ENCODE measurements at regions not wholly inside any gene's neighbourhood (a gene's known extent, or its start where the extent isn't known, plus 50 kb on each side); places are given as distances from the start of the nearest gene placed in this dataset.

DNA sequence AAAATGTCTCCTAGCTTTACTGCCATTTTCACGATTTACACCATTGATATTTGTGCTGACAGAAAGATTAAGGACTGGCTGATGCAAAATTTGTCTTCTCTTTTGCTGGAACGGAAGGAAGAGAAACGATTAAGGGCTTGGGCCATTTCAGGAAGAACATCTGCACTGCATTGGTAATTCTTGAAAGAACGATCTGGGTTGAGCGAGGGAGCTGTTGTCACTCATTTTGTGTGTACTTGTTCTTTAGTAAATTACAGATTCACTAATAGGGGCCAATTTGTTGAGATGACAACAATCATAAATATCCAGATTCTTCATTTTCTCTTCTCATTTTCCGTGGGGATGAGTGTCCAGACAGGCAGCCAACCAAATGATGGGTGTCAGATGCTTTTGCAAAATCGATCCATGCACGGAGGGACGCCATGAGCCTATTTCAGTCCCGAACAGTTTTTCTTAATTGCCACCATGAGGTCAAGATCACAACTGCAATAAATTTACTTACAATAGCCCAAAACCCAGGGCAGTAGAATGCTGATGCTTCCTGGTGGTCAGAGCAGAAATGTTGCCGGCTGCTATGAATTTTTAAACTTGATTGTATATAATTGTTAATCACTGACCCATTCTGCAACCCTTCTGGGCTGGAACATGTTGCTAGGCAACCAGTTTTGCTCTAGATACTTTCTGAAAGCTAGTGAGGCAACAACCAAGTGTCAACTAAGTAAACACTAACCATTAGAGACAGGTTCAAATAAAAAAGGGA is 132.4 kb upstream of the TIAM1 start:
- Histone ChIP-seq H3K9me3 (ENCODE audit: control insufficient read depth in 1 of 2, low read length in 2 of 2) (peaks cover 5 to 7% of the 10 kb centered on the region in 2 donors), H3K27me3 (ENCODE audit: control insufficient read depth in 1 of 2, insufficient read depth in 2 of 2, low read length in 2 of 2) (no peaks in the 10 kb centered on the region), H3K36me3 (ENCODE audit: control insufficient read depth in 1 of 2, insufficient read depth in 2 of 2, low read length in 2 of 2) (no peaks in the 10 kb centered on the region), H3K4me1 (ENCODE audit: control insufficient read depth in 1 of 2, insufficient read depth in 2 of 2, low read length in 2 of 2) (no peaks in the 10 kb centered on the region), H3K27ac (ENCODE audit: low read depth, low read length) (no peak overlapping the region), H3K9ac (ENCODE audit: low read depth in 1 of 2, low read length in 2 of 2) (no peak overlapping the region), H3K4me3 (ENCODE audit: low read depth in 1 of 2, low read length in 2 of 2) (no peak overlapping the region)

DNA sequence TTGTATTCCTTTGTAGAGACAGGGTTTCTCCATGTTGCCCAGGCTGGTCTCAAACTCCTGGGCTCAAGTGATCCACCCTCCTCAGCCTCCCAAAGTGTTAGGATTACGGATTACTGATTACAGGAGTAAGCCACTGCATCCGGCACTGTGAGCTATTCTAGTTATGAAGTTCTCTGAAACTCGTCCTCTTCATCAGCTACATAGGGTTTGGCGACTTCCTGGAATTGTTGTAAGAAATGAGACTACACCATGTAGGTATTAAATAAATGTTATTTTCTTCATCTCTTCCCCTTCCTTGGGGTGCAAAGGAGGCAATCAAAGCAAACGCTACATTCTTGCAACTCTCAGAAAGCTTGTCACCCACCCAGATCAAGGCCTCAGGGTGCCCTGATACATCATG is 131.2 kb upstream of the TIAM1 start:
- H3K9me3 ChIP-seq (ENCODE audit: control insufficient read depth in 1 of 2, low read length in 2 of 2): no peaks in the 10 kb centered on the region
- no peak overlapping the region for H3K27ac ChIP-seq (ENCODE audit: low read depth, low read length)
- no peak overlapping the region for H3K4me3 ChIP-seq (ENCODE audit: low read depth in 1 of 2, low read length in 2 of 2)
- H3K4me1 ChIP-seq (ENCODE audit: control insufficient read depth in 1 of 2, insufficient read depth in 2 of 2, low read length in 2 of 2): no peaks in the 10 kb centered on the region
- H3K36me3 ChIP-seq (ENCODE audit: control insufficient read depth in 1 of 2, insufficient read depth in 2 of 2, low read length in 2 of 2): no peaks in the 10 kb centered on the region
- no peak overlapping the region for H3K9ac ChIP-seq (ENCODE audit: low read depth in 1 of 2, low read length in 2 of 2)
- H3K27me3 ChIP-seq (ENCODE audit: control insufficient read depth in 1 of 2, insufficient read depth in 2 of 2, low read length in 2 of 2): no peaks in the 10 kb centered on the region

DNA sequence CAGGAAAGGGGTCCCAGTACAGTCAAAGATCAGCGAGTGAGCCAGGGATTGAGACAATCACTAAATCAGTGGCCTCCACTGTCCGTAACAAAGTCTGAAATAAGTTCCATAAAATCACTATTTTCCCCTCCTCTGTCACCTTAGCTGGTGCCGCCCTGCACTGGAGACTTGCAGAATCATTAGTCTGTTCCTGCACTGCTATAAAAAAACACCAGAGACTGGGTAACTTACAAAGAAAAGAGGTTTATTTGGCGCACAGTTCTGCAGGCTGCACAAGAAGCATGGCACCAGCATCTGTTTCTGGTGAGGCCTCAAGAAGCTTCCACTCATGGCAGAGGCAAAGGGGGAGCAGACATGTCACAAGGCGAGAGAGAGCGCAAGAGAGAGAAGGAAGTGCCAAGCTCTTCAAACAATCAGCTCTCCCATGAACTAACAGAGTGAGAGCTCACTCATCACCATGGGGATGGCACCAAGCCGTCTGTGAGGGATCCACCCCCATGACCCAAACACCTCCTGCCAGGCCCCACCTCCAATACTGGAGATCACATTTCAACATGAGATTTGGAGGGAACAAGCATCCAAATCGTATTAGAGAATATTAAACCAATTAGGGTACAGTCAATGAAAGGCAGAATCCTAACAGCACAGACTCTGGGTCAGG is 129.8 kb upstream of the TIAM1 start:
- Histone ChIP-seq H3K36me3 (ENCODE audit: control insufficient read depth in 1 of 2, insufficient read depth in 2 of 2, low read length in 2 of 2) (no peaks in the 10 kb centered on the region), H3K9me3 (ENCODE audit: control insufficient read depth in 1 of 2, low read length in 2 of 2) (no peaks in the 10 kb centered on the region), H3K9ac (ENCODE audit: low read depth in 1 of 2, low read length in 2 of 2) (no peak overlapping the region), H3K27me3 (ENCODE audit: control insufficient read depth in 1 of 2, insufficient read depth in 2 of 2, low read length in 2 of 2) (no peaks in the 10 kb centered on the region), H3K27ac (ENCODE audit: low read depth, low read length) (no peak overlapping the region), H3K4me1 (ENCODE audit: control insufficient read depth in 1 of 2, insufficient read depth in 2 of 2, low read length in 2 of 2) (no peaks in the 10 kb centered on the region), H3K4me3 (ENCODE audit: low read depth in 1 of 2, low read length in 2 of 2) (no peak overlapping the region)

DNA sequence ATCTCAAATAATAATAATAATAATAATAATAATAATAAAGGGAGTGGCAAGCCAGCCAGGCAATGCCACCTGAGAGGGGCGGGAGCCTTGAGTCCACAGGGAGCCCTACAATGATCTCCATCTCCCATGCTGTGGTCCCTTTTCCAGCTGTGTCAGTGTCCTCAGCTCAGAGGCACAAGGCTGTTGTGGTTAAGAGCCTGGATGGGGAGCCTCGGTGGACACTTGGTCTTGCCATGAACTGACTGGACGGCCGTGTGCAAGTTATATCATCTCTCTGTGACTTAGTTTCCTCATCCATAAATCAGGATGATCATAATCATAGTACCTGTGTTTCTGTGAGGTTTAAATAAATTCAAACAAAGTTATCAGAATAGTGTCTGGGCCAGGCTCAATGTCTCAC is 127.8 kb upstream of the TIAM1 start:
- Histone ChIP-seq H3K9ac (ENCODE audit: low read depth in 1 of 2, low read length in 2 of 2) (no peak overlapping the region), H3K27ac (ENCODE audit: low read depth, low read length) (no peak overlapping the region), H3K9me3 (ENCODE audit: control insufficient read depth in 1 of 2, low read length in 2 of 2) (no peaks in the 10 kb centered on the region), H3K36me3 (ENCODE audit: control insufficient read depth in 1 of 2, insufficient read depth in 2 of 2, low read length in 2 of 2) (no peaks in the 10 kb centered on the region), H3K4me1 (ENCODE audit: control insufficient read depth in 1 of 2, insufficient read depth in 2 of 2, low read length in 2 of 2) (no peaks in the 10 kb centered on the region), H3K27me3 (ENCODE audit: control insufficient read depth in 1 of 2, insufficient read depth in 2 of 2, low read length in 2 of 2) (no peaks in the 10 kb centered on the region), H3K4me3 (ENCODE audit: low read depth in 1 of 2, low read length in 2 of 2) (no peak overlapping the region)

DNA sequence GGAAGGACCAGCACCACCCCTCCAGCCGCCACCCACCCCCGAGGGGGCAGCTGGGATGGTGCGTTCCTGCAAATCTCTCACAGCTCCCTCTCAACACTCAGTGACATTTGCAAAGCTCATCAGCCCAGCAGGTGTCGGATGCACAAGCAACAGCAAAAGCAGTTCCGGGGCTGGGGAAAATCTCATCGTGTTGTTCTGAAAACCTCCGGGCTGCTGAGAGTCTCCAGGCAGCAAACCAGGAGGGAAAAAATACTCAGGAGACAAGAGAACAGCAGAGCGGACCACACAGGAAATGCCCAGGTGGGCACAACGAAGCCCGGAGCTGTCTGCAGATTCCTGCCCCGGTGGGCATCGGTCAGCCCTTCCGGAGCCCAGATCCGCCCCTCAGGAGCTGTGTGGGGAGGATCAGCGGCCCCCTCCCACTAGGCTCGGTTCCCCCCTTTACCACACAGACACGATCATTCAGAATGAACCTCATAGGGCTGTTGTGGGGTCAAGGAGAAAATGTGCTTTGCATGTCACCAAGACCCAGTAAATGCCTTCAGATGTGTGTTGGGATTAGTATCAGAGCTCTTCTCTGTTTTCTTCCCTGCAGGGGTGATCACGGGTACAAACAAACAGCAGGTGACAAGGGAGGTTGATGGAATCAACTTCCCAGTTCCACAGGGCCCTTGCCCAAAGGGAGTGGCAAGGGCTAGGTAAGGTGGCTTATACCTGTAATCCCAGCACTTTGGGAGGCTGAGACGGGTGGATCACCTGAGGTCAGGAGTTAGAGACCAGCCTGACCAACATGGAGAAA is 127.0 kb upstream of the TIAM1 start:
- Histone ChIP-seq H3K36me3 (ENCODE audit: control insufficient read depth in 1 of 2, insufficient read depth in 2 of 2, low read length in 2 of 2) (no peaks in the 10 kb centered on the region), H3K4me1 (ENCODE audit: control insufficient read depth in 1 of 2, insufficient read depth in 2 of 2, low read length in 2 of 2) (no peaks in the 10 kb centered on the region), H3K9ac (ENCODE audit: low read depth in 1 of 2, low read length in 2 of 2) (no peak overlapping the region), H3K27me3 (ENCODE audit: control insufficient read depth in 1 of 2, insufficient read depth in 2 of 2, low read length in 2 of 2) (no peaks in the 10 kb centered on the region), H3K27ac (ENCODE audit: low read depth, low read length) (no peak overlapping the region), H3K9me3 (ENCODE audit: control insufficient read depth in 1 of 2, low read length in 2 of 2) (no peaks in the 10 kb centered on the region), H3K4me3 (ENCODE audit: low read depth in 1 of 2, low read length in 2 of 2) (no peak overlapping the region)

DNA sequence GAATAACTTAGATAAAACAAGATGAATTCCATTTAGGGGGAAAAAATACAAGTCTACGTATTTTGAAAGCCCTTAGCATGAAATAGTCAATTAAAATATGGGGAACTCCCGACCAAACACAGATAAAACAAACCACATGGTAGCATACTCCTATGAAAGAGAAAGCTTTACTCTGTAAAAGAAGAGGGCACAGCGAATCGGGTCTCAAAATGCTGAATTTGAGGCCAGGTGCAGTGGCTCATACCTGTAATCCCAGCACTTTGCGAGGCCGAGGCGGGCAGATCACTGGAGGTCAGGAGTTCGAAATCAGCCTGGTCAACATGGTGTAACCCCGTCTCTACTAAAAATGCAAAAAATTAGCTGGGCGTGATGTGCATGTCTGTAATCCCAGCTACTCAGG is 116.9 kb upstream of the TIAM1 start:
- Histone ChIP-seq H3K27ac (ENCODE audit: low read depth, low read length) (no peak overlapping the region), H3K9ac (ENCODE audit: low read depth in 1 of 2, low read length in 2 of 2) (no peak overlapping the region), H3K4me3 (ENCODE audit: low read depth in 1 of 2, low read length in 2 of 2) (no peak overlapping the region), H3K36me3 (ENCODE audit: control insufficient read depth in 1 of 2, insufficient read depth in 2 of 2, low read length in 2 of 2) (no peaks in the 10 kb centered on the region), H3K27me3 (ENCODE audit: control insufficient read depth in 1 of 2, insufficient read depth in 2 of 2, low read length in 2 of 2) (no peaks in the 10 kb centered on the region), H3K4me1 (ENCODE audit: control insufficient read depth in 1 of 2, insufficient read depth in 2 of 2, low read length in 2 of 2) (no peaks in the 10 kb centered on the region), H3K9me3 (ENCODE audit: control insufficient read depth in 1 of 2, low read length in 2 of 2) (no peaks in the 10 kb centered on the region)

DNA sequence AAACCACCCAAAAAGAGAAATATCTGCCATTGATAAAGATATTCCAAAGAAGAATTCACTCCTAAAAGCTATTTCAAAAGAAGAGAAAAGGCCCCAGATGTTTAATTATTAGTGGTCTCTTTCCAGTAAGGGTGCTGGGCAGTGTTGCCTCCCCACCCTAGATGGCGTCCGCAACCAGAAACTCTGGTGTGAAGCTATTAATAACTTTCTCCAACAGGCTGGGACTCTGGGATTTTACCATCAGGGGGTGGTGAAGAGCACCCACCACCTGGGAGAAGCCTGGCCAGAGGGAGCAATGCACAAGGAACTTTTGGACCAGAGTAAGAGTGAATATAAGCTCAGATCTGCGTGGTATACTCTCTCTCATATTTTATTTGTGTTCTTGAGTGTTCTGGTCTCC is 115.4 kb upstream of the TIAM1 start:
- no peak overlapping the region for H3K9ac ChIP-seq (ENCODE audit: low read depth in 1 of 2, low read length in 2 of 2)
- no peak overlapping the region for H3K4me3 ChIP-seq (ENCODE audit: low read depth in 1 of 2, low read length in 2 of 2)
- H3K9me3 ChIP-seq (ENCODE audit: control insufficient read depth in 1 of 2, low read length in 2 of 2): no peaks in the 10 kb centered on the region
- H3K27ac ChIP-seq (ENCODE audit: low read depth, low read length): no peak overlapping the region
- no peaks in the 10 kb centered on the region for H3K27me3 ChIP-seq (ENCODE audit: control insufficient read depth in 1 of 2, insufficient read depth in 2 of 2, low read length in 2 of 2)
- H3K4me1 ChIP-seq (ENCODE audit: control insufficient read depth in 1 of 2, insufficient read depth in 2 of 2, low read length in 2 of 2): no peaks in the 10 kb centered on the region
- H3K36me3 ChIP-seq (ENCODE audit: control insufficient read depth in 1 of 2, insufficient read depth in 2 of 2, low read length in 2 of 2): no peaks in the 10 kb centered on the region

DNA sequence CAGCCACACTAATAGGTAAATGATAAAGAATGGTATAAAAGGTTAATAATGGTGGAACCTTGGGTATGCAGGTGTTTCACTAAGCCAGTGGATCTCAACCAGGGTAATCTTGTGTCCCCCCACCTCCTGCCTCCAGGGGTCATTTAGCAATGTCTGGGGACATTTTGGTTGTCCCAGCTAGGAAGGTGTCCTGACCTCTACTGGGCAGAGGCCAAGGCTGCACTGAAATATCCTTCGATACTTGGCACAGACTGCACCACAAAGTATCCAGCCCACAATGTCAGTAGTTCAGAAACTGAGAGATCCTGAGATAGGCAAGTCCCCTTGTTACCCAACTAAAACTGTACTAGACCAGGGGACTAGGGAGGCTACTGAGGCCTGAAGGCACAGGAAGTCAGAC is 113.6 kb upstream of the TIAM1 start:
- no peaks in the 10 kb centered on the region for H3K36me3 ChIP-seq (ENCODE audit: control insufficient read depth in 1 of 2, insufficient read depth in 2 of 2, low read length in 2 of 2)
- no peaks in the 10 kb centered on the region for H3K4me1 ChIP-seq (ENCODE audit: control insufficient read depth in 1 of 2, insufficient read depth in 2 of 2, low read length in 2 of 2)
- no peak overlapping the region for H3K27ac ChIP-seq (ENCODE audit: low read depth, low read length)

DNA sequence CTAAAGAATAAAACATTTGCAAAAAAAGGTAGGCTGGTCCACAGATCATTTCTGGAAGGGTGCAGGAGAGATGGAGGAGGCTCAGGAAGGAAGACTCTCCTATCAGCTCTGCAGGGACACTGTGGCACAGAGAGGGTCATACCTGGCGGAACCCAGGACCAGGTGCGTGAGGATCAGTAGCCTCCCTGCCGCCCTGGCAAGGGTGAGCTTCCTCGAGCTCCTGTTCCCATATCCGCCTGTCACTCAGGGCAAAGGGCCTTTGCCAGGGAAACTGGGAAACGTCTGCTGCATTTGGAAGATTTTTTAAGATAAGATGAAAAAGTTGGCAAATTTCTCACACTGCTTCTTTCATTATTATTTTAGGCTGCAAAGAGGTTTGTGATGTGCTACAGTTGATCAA is 112.1 kb upstream of the TIAM1 start:
- H3K9ac ChIP-seq (ENCODE audit: low read depth in 1 of 2, low read length in 2 of 2): no peak overlapping the region
- no peaks in the 10 kb centered on the region for H3K27me3 ChIP-seq (ENCODE audit: control insufficient read depth in 1 of 2, insufficient read depth in 2 of 2, low read length in 2 of 2)
- no peaks in the 10 kb centered on the region for H3K4me1 ChIP-seq (ENCODE audit: control insufficient read depth in 1 of 2, insufficient read depth in 2 of 2, low read length in 2 of 2)
- no peaks in the 10 kb centered on the region for H3K36me3 ChIP-seq (ENCODE audit: control insufficient read depth in 1 of 2, insufficient read depth in 2 of 2, low read length in 2 of 2)
- H3K9me3 ChIP-seq (ENCODE audit: control insufficient read depth in 1 of 2, low read length in 2 of 2): no peaks in the 10 kb centered on the region
- no peak overlapping the region for H3K4me3 ChIP-seq (ENCODE audit: low read depth in 1 of 2, low read length in 2 of 2)
- no peak overlapping the region for H3K27ac ChIP-seq (ENCODE audit: low read depth, low read length)

More for the DNA sequence above, 113.6 kb upstream of the TIAM1 start:
- Histone ChIP-seq H3K27me3 (ENCODE audit: control insufficient read depth in 1 of 2, insufficient read depth in 2 of 2, low read length in 2 of 2) (no peaks in the 10 kb centered on the region), H3K9me3 (ENCODE audit: control insufficient read depth in 1 of 2, low read length in 2 of 2) (no peaks in the 10 kb centered on the region), H3K9ac (ENCODE audit: low read depth in 1 of 2, low read length in 2 of 2) (no peak overlapping the region), H3K4me3 (ENCODE audit: low read depth in 1 of 2, low read length in 2 of 2) (no peak overlapping the region)

DNA sequence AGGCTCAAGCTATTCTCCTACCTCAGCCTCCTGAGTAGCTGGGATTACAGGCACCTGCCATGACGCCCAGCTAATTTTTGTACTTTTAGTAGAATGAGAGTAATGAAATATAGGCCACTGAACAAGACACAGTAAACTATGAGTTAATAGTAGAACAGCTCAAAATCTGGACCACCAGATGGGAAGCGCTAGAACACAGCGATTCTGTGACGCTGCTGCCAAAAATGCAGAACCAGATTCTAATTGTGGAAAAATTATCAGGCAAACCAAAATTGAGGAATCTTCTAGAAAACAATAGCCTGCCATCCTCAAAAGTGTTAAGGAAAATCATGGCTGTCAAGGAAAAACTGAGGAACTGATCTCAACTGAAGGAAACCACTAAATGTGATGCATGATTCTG is 111.4 kb upstream of the TIAM1 start:
- Histone ChIP-seq H3K4me1 (ENCODE audit: control insufficient read depth in 1 of 2, insufficient read depth in 2 of 2, low read length in 2 of 2) (no peaks in the 10 kb centered on the region), H3K9me3 (ENCODE audit: control insufficient read depth in 1 of 2, low read length in 2 of 2) (no peaks in the 10 kb centered on the region), H3K4me3 (ENCODE audit: low read depth in 1 of 2, low read length in 2 of 2) (no peak overlapping the region), H3K27ac (ENCODE audit: low read depth, low read length) (no peak overlapping the region), H3K27me3 (ENCODE audit: control insufficient read depth in 1 of 2, insufficient read depth in 2 of 2, low read length in 2 of 2) (no peaks in the 10 kb centered on the region), H3K9ac (ENCODE audit: low read depth in 1 of 2, low read length in 2 of 2) (no peak overlapping the region), H3K36me3 (ENCODE audit: control insufficient read depth in 1 of 2, insufficient read depth in 2 of 2, low read length in 2 of 2) (no peaks in the 10 kb centered on the region)

Measured in duodenal mucosa (tissue), 2 donors.